HL-60 (cell line): ENCODE measurements at regions not wholly inside any gene's neighbourhood (a gene's known extent, or its start where the extent isn't known, plus 50 kb on each side); places are given as distances from the start of the nearest gene placed in this dataset.

Experiments
- DNase-seq, 2 experiments: peaks; one replicate each; pipeline ENCODE4 v3.0.0-alpha.2; 2010 to 2020; ENCODE audit warnings: low read depth in 1 of 2, low spot score in 1 of 2
- H3K27ac ChIP-seq: fragments of 250-450 bp; sonication (Bioruptor Pico); replicated peaks from 2 replicates; pipeline ENCODE4 v1.5.1; 2020; ENCODE audit warnings: mild to moderate bottlenecking, moderate library complexity
- H3K27me3 ChIP-seq: fragments of 250-450 bp; sonication (Bioruptor Pico); 2 replicates; pipeline ENCODE4 v1.5.1; 2021; ENCODE audit warnings: mild to moderate bottlenecking, moderate library complexity; ENCODE audit not compliant: insufficient read depth, poor library complexity, severe bottlenecking
- H3K4me3 ChIP-seq: replicated peaks from 2 replicates; pipeline ENCODE4 v1.5.1; 2011; ENCODE audit warnings: mild to moderate bottlenecking, control low read depth, low read length; ENCODE audit not compliant: insufficient read depth
- CTCF ChIP-seq: IDR thresholded peaks from one replicate; pipeline ENCODE4 v1.5.1; 2011; ENCODE audit warnings: low read length, control low read depth, inconsistent platforms; ENCODE audit not compliant: insufficient read depth
- GABPA ChIP-seq: IDR thresholded peaks from 2 replicates; pipeline ENCODE4 v1.6.1; 2012; ENCODE audit warnings: low read depth
- POLR2AphosphoS5 ChIP-seq: IDR thresholded peaks from 2 replicates; pipeline ENCODE4 v1.6.1; 2012; ENCODE audit warnings: low read depth
- REST ChIP-seq: IDR thresholded peaks from 2 replicates; pipeline ENCODE4 v1.6.1; 2012; ENCODE audit warnings: low read depth; ENCODE audit not compliant: insufficient replicate concordance
- SPI1 ChIP-seq: IDR thresholded peaks from 2 replicates; pipeline ENCODE4 v1.6.1; 2012; ENCODE audit warnings: low read depth, mild to moderate bottlenecking, borderline replicate concordance

GRCh38 chr12:28130625-28131598, 59.3 kb upstream of the CCDC91 start:
- no peak for DNase-seq
- Histone ChIP-seq H3K27ac (no peak overlapping the region), H3K27me3 (no peaks in the 10 kb centered on the region), H3K4me3 (no peak overlapping the region)
- no peak for TF ChIP-seq POLR2AphosphoS5
- TF ChIP-seq GABPA = no peak
- TF ChIP-seq REST = no peak
- TF ChIP-seq SPI1 = no peak
- TF ChIP-seq CTCF = no peak

GRCh38 chr12:28132398-28132797, 57.9 kb upstream of the CCDC91 start:
- Histone ChIP-seq H3K4me3 (no peak overlapping the region), H3K27me3 (no peaks in the 10 kb centered on the region)

More at GRCh38 chr12:28132398-28132797, 57.9 kb upstream of the CCDC91 start:
- TF ChIP-seq GABPA (no peak), SPI1 (no peak), REST (no peak), POLR2AphosphoS5 (no peak), CTCF (no peak)
- H3K27ac ChIP-seq = no peak overlapping the region
- no peak for DNase-seq
